ENCODE measurements at regions not wholly inside any gene's neighbourhood (a gene's known extent, or its start where the extent isn't known, plus 50 kb on each side); places are given as distances from the start of the nearest gene placed in this dataset.
"Not testable (repeated sequence)": the region's sequence is repeated elsewhere in the genome, so short reads cannot be mapped to it uniquely, and the experiment has no call there.

DNA sequence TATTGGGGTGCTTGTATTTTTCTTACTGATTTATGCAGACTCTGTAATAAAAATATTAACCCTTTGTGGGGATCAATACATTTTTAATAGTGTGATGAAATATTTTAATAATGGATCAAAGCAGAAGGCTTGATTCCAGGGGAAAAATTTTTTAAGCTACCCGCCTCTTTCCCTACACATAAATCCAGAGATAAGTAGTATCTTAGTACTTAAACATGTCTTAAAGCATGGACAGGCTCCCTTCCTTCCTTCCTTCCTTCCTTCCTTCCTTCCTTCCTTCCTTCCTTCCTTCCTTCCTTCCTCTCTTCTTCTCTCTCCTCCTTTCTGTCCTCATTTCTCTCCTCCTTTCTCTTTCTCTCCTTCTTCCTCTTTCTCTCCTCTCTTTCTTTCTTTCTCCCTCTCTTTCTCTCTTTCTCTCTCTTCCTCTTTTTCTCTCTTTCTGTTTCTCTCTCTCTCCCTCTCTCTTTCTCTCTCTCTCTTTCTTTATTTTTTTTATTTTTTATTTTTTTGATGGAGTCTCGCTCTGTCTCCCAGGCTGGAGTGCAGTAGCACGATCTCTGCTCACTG is 78.0 kb upstream of the SPRY4 start:
- DNase-seq, result no peak

DNA sequence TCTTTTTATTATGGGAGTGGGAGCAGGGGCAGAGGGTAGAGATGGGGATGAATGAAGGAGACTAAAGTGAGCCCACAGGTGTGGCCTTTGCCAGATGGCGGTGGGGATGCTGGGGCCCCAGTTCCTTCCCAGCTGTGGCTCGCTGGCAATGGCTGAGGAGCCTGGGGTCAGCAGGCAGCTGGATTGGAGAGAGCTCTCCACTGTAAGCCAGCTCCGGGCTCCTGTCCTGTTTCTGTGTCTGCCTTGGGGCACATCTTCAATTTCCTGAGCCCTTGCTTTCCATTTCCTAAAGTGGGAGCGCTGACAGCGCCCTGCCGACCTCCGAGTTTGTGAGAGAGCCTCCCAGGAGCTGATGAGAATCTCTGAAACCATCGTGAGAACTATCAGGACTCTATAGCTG is 75.6 kb upstream of the SPRY4 start:
- DNase-seq, result no peak

- DNase-seq, result no peak
Observed at GRCh38 chr5:142399891-142400290, 75.1 kb upstream of the SPRY4 start.

DNA sequence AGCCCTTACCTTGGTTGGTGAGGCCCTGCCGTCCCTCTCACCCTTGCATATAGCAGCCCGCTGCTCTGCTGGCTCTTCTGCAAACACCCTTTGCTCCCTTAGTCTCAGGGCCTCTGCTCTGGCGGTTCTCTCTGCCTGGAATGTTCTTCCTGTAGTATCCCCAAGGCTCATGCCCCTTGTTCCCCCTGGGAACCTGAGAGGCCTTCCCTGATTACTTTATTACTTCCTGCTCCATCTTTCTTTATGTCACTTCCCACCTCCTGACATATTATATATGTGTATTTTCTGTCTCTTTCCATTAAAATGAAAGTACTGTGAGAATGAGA is 73.9 kb upstream of the SPRY4 start:
- DNase-seq, result no peak

- not testable (repeated sequence) for DNase-seq
Observed at GRCh38 chr5:142398011-142398729, 73.3 kb upstream of the SPRY4 start.

DNA sequence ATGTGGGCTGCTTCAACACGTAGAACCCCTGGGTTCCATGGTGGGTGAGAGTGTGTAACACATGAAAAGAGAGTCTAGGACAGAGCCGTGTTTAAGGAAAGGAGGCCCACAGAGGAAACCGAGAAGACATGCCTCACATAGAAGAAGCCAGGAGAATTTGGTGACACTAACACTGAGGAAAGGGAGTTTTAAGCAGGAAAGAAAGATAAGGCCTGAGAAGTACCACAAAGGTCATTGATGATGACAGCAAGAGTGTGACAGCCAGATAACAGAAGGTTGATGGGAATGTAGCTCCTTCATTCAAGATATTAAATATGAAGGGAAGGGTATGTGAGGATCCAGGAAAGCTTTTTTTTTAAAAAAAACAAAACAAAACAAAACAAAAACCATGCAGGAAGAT is 72.4 kb upstream of the SPRY4 start:
- no peak for DNase-seq

DNA sequence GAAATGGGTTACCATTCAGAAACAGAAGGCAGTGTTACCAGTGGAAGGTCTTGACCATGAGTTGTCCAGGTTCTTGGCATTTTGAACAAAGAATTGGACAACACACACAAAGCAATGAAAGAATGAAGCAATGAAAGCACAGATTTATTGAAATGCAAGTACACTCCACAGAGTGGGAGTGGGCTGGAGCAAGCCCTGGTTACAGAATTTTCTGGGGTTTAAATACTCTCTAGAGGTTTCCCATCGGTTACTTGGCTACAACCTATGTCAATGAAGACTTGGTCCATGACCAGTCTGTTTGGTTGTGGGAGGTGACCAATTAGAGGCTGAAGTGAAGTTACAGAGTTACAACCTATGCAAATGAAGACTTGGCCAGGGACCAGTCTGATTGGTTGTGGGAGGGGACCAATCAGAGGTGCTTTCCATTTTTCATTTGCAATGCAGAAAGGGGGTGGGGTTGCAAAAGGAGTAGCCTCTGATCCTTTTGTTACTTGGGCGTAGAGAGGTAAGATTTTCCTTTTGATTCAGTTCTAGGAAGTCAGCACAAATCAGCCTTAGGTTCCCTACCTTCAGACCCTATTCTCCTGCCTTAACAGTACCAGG is 71.7 kb upstream of the SPRY4 start:
- DNase-seq, result no peak

DNA sequence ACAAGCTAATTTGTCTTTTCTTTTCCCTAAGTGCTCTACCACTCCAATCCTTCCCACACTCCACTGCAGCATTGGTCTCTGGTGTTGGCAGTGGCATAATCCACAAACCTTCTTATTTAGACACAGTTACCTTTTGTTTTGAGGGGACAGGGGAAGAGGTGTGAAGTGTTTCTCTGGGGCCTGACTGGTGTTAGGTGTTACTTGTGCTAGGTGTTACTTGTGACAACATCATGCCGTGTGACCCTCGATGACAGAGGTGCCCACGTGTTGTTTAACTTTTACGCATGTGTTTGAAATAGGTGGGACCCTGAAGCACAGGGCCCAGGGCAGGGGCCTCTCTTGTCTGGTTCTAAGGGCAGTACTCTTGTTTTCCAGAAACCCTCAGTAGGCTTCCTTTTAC is 70.5 kb upstream of the SPRY4 start:
- no peak for DNase-seq

- no peak for DNase-seq
Observed at GRCh38 chr5:142391058-142391845, 66.4 kb upstream of the SPRY4 start.

DNA sequence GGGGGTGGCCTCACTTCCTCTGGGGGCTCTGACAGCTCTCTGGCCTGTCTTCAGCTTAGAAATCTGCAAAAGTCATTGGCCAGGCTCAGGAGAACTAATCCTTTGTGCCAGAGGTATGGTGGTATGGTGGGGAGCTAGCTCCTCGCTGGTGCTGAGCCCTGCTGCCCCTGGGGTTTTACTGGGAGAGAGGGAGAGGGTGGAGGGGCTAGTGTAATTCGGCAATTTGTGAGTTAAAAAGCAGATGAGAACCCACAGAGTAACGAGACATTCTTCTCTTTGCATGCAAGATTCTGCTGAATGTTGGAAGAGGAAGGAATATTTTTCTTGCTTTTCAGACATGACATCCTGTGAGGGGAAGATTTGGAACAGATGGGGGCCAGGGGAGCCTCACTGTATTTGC is 65.5 kb upstream of the SPRY4 start:
- no peak for DNase-seq

DNA sequence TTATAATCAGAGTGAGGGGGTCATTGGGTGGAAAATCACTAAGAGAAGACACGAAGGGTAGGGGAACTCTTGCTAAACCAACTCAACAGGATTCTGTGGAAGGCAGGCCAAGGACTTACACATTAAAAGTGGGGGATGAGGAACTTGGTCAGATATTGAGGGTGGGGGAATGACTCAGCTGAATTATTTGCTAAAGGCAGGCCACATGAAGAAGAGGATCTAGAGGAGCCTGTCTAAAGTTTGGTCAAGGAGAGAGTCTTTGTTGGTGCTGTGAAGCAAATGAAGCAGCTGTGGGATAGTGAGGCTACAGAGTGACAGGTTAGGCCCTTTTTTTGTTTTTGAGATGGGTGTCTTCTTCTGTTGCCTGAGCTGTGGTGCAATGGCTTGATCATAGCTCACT is 63.9 kb upstream of the SPRY4 start:
- no peak for DNase-seq

- no peak for DNase-seq
Observed at GRCh38 chr5:142387024-142387682, 62.3 kb upstream of the SPRY4 start.

DNA sequence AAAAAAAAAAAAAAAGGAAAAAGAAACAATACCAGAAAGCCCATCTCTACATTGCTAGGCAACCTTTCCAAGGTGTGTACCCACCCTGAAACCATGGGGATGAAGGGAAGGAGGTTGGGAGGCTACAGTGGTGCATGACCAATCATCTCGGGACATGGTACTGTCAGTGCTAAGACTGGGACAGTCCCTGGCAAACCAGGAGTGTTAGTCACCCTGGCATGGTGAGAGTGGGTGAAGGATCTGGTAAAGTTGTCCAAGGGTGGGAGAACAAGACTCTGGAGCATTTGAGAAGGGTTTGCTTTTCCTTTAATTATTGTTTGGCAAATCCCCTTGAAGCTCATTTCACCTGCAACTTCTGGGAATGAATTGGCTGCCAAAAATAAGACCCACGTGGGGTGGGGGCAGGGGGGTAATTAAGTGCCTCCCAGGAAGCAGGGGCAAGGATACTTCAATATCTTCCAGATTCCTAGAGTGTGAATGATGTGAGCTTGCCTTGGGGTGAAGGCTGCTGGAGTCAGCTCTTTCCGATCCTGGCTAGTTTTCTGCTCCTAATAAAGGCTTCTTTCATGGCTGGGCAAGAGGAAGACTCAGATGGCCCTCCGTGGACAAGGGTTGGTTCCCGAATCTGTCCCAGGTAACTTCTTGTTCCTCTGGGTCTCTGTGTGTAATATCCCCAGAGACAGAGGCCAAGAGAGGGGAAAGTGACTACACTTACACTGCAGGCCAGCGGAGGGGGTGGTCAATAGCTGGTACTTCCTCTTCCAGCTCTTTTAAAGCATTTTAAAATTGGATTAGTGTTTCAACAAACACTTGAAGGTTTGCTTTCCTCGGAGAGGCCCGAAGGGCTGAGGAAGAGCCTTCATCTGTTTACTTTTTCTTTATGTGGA is 61.6 kb upstream of the SPRY4 start:
- DNase-seq, result no peak

DNA sequence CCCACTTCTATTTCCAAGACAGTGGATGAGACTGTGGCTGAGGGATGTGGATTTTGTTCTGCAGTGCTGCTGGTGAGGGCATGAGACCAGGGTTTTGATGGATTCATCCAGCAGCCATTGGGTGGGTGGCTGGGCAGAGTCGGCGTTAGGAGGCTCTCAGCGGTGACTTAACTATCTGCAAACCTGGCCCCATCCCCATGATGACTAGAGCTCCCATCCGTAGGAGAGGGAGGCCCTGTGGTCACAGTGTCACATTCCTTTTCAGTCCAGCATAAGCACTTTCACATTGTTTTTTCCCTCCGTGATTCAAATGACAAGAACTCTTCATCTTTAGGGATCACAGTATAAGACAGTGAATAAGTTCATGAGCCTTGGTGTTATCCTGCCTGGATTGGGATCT is 60.4 kb upstream of the SPRY4 start:
- no peak for DNase-seq

DNA sequence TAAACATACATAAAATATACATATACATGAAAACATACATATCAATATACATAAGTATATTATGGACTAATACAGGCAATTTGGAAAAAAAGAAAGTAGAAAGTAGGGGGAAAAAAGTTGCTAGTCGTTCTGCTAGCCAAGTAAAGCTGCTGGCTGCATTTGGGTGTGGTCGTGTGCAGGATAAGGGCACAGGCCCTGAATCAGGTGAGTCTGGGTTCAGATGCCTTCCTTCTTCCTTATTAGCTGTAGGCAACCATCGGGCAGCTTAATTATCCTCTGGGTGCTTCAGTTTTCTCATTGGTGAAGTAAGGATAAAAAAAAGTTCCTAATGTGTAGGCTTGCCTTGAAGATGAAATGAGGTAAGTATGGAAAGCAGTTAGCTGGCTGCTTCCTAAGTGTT is 59.2 kb upstream of the SPRY4 start:
- no peak for DNase-seq

DNA sequence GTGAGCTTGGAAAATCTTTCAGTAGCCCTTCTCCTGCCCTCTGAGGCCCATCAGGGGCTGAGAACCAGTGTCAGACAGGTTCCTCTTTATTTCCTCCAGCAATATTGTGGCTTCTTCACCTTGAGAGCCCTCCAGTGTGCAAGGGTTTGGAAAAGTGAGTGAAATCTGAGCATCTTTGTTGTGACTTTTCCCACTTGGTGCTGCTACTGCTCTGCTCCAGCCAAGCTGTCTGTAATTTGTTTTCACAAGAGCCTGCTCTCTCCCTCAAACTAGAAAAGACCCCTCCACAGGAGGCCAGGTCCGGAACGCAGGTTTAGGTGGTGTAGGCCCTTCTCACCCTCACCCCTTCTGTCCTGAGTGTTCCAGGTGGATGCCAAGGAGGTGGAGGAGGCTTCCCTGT is 57.4 kb upstream of the SPRY4 start:
- DNase-seq, result no peak

DNA sequence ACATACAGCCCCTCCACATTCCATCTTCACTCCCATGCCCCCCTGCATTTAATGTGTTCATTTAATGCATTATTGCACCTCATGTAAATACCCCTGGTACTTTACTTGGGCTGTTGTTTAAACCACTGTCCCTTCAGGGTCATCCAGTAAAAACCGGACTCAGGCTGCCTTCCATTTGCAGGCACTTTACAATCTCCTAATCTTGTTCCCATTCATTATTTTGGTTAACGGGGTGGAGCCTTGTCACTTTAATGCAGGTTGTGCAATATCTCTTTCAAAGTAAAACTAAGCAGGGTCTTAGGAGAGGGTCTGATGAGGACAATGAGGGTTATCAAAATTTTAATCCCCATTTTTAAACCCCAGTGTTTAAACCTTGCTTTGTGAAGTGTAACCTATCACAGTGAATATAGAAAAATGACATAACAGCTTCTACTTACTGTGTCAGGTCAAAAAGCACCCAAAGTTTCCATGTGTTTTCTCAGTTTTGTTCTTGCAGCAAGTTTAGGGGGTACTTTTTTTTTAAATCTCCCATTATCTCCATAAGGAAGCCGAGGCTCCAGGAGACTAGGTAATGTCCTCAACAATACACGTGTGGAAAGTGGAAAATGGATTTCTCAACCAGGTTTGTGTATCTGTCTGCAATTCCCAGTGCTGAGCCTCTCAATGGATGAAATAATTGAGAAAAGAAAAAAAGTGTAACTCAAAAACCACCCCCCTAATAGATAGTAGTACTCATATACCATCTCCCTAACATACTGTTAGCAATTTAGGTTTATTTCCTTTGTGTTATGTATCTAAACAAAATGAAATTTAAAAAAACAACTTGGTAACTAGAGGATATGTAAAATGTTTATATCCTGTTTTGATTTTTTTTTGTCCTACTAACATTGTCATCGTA is 54.2 kb upstream of the SPRY4 start:
- no peak for DNase-seq

GRCh38 chr5:142375944-142376411 is 51.2 kb upstream of the SPRY4 start:
- DNase-seq, result no peak
